ENCODE measurements at regions not wholly inside any gene's neighbourhood (a gene's known extent, or its start where the extent isn't known, plus 50 kb on each side); places are given as distances from the start of the nearest gene placed in this dataset.
"Not testable (repeated sequence)": the region's sequence is repeated elsewhere in the genome, so short reads cannot be mapped to it uniquely, and the experiment has no call there.

- BruUV-seq (replicated peaks); CTCF ChIA-PET; ATAC-seq: not testable (repeated sequence)
Measured at GRCh38 chr13:46437808-46438404, 50.9 kb upstream of the RUBCNL start.

More at GRCh38 chr13:46437808-46438404, 50.9 kb upstream of the RUBCNL start:
- H3K4me2 ChIP-seq (ENCODE audit: low read length); H3K9me2 ChIP-seq (ENCODE audit: insufficient read depth); H3K4me1 ChIP-seq (ENCODE audit: control insufficient read depth in 1 of 2, insufficient read depth in 2 of 2, low read length in 2 of 2); POLR2A ChIA-PET; H3K4me3 ChIP-seq (replicated peaks in 1 of 2; ENCODE audit: low read depth in 1 of 2, low read length in 2 of 2); intact Hi-C loops (cut with micrococcal nuclease); H3K9ac ChIP-seq (ENCODE audit: low read length); H2AFZ ChIP-seq (ENCODE audit: low read depth, low read length, poor library complexity, severe bottlenecking); H3K27me3 ChIP-seq (ENCODE audit: insufficient read depth, low read length); H3K36me3 ChIP-seq (ENCODE audit: control insufficient read depth in 1 of 2, insufficient read depth in 2 of 2, low read length in 2 of 2); DNase-seq (ENCODE audit: low read depth, low spot score); H3K79me2 ChIP-seq (ENCODE audit: insufficient read depth, low read length); RAD21 ChIA-PET (ENCODE audit: low non-redundant PET in 1 of 2, low total read pairs in 2 of 2, uncharacterized antibody in 2 of 2, unreplicated experiment in 2 of 2); H3K9me3 ChIP-seq (ENCODE audit: control insufficient read depth in 1 of 2, insufficient read depth in 1 of 2, low read depth in 1 of 2, low read length in 2 of 2); H3K27ac ChIP-seq (ENCODE audit: low read depth, low read length); H4K20me1 ChIP-seq (ENCODE audit: insufficient read depth): not testable (repeated sequence)

Measured in HCT116 (cell line).